Calu3 (cell line): ENCODE measurements at regions not wholly inside any gene's neighbourhood (a gene's known extent, or its start where the extent isn't known, plus 50 kb on each side); places are given as distances from the start of the nearest gene placed in this dataset.
A peak's percentile ranks its signal among the peaks of the same experiment; 100 is the strongest.
"Not testable (repeated sequence)": the region's sequence is repeated elsewhere in the genome, so short reads cannot be mapped to it uniquely, and the experiment has no call there.

ENCODE experiments used
- BruUV-seq: library from RNA; stranded (reverse); fragments of 400-500 nt; replicated peaks from 2 replicates; lab custom pipeline; 2021; lab: Mats Ljungman, UMichigan
- CTCF ChIA-PET: fragments of 300-600 bp; sonication (Branson Sonifier 250); formaldehyde crosslinking; loops from one replicate; lab custom pipeline; 2022; ENCODE audit warnings: antibody characterized with exemption; lab: Charles Lee
- DNase-seq: peaks from one replicate; pipeline ENCODE4 v3.0.0; 2022
- H3K27ac Mint-ChIP-seq: one replicate; pipeline ENCODE4 v1.8.0; 2022; ENCODE audit warnings: mixed read lengths; ENCODE audit not compliant: unreplicated experiment
- H3K27me3 Mint-ChIP-seq: one replicate; pipeline ENCODE4 v1.8.0; 2022; ENCODE audit warnings: mixed read lengths; ENCODE audit not compliant: unreplicated experiment
- H3K36me3 Mint-ChIP-seq: one replicate; pipeline ENCODE4 v1.8.0; 2022; ENCODE audit warnings: mild to moderate bottlenecking, moderate library complexity, mixed read lengths; ENCODE audit not compliant: insufficient read depth, unreplicated experiment
- H3K4me1 Mint-ChIP-seq: one replicate; pipeline ENCODE4 v1.8.0; 2022; ENCODE audit warnings: mild to moderate bottlenecking, low read depth, mixed read lengths; ENCODE audit not compliant: unreplicated experiment
- H3K4me3 Mint-ChIP-seq: one replicate; pipeline ENCODE4 v1.8.0; 2022; ENCODE audit warnings: mild to moderate bottlenecking, low read depth, moderate library complexity, mixed read lengths; ENCODE audit not compliant: unreplicated experiment
- H3K9me3 Mint-ChIP-seq: one replicate; pipeline ENCODE4 v1.8.0; 2022; ENCODE audit warnings: low read depth, mixed read lengths; ENCODE audit not compliant: unreplicated experiment
- intact Hi-C: fragments of 100-400 bp; cut with micrococcal nuclease; formaldehyde crosslinking; loops from one replicate; pipeline ENCODE4 v1.10.0; 2022; ENCODE audit not compliant: unreplicated experiment
- TF ChIP-seq, protein P1 (sequence below): fragments of 200-600 bp; IDR thresholded peaks from one replicate; pipeline ENCODE4 v1.8.0; 2022; ENCODE audit warnings: antibody characterized with exemption; ENCODE audit not compliant: unreplicated experiment

DNA sequence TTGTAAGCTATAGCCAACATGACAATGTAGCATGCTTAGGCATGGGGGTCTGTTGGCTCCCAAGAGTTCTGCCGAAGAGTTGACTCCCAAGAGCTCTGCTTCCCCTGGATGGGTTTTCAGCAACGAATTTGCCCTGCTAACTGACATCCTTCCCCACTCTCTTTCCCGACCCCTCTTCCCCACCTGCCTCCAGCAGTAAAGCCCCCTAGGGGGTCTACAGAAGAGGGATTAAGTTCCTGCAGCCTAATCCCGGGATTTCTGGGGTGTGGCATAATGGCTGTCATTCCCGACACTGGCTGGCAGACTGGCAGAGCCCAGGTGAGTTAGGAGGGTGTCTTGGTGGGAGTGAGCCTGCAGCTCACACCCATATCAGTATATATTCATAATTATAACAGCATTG is 121.0 kb upstream of the ZNF184 start:
- Mint-ChIP-seq H3K4me1 (no peaks in the 10 kb centered on the region), H3K36me3 (no peaks in the 10 kb centered on the region), H3K27me3 (no peaks in the 10 kb centered on the region), H3K9me3 (no peaks in the 10 kb centered on the region), H3K4me3 (no peak overlapping the region), H3K27ac (no peak overlapping the region)
- no peak for DNase-seq
- TF ChIP-seq, protein P1, sequence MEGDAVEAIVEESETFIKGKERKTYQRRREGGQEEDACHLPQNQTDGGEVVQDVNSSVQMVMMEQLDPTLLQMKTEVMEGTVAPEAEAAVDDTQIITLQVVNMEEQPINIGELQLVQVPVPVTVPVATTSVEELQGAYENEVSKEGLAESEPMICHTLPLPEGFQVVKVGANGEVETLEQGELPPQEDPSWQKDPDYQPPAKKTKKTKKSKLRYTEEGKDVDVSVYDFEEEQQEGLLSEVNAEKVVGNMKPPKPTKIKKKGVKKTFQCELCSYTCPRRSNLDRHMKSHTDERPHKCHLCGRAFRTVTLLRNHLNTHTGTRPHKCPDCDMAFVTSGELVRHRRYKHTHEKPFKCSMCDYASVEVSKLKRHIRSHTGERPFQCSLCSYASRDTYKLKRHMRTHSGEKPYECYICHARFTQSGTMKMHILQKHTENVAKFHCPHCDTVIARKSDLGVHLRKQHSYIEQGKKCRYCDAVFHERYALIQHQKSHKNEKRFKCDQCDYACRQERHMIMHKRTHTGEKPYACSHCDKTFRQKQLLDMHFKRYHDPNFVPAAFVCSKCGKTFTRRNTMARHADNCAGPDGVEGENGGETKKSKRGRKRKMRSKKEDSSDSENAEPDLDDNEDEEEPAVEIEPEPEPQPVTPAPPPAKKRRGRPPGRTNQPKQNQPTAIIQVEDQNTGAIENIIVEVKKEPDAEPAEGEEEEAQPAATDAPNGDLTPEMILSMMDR: no peak
- intact Hi-C loops: loop anchor here (5.0 kb wide), 2 partner anchors 47 to 73 kb away; no protein-coding TSS in a partner anchor
- BruUV-seq: no TSS peak
- CTCF ChIA-PET: interaction anchor here (1.1 kb wide), 1 partner anchor 75 kb away, joined by 3 read pairs; no protein-coding TSS in a partner anchor

DNA sequence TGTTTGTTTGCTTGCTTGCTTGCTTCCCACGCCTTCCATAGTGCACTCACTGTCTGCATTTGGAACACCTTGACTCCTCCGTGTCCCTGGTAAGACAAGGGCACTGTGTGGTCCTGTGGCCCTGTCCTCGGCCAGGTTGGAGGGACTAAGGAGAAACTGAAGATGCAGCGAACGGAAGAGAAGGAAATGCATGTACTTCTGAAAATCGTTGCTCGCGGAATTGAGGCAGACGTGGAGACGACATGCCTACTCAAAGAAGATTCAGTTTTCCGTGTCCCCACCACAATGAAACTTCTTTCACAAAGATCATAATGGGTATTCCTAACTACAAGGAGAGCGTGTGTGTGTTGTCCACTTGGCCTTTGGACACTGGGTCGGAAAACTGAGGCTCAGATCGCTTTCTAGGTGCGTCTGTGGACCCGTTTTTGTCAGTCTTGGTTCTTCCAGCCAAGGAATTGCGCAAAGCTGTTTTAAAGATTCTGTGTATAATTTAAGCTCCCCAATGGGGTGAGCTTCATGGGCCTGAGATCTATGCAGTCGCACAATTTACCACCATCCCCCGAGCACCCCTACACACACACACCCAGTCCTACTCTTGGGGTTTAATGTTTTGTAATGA is 120.4 kb upstream of the ZNF184 start:
- TF ChIP-seq, protein P1: no peak
- Mint-ChIP-seq H3K4me3 (no peak overlapping the region), H3K4me1 (no peaks in the 10 kb centered on the region), H3K27me3 (no peaks in the 10 kb centered on the region), H3K27ac (no peak overlapping the region), H3K9me3 (no peaks in the 10 kb centered on the region), H3K36me3 (no peaks in the 10 kb centered on the region)
- CTCF ChIA-PET: interaction anchor here (1.1 kb wide), 1 partner anchor 74 kb away, joined by 3 read pairs; no protein-coding TSS in a partner anchor
- intact Hi-C loops: loop anchor here (5.0 kb wide), 2 partner anchors 46 to 74 kb away; no protein-coding TSS in a partner anchor
- DNase-seq: no peak
- BruUV-seq: no TSS peak

DNA sequence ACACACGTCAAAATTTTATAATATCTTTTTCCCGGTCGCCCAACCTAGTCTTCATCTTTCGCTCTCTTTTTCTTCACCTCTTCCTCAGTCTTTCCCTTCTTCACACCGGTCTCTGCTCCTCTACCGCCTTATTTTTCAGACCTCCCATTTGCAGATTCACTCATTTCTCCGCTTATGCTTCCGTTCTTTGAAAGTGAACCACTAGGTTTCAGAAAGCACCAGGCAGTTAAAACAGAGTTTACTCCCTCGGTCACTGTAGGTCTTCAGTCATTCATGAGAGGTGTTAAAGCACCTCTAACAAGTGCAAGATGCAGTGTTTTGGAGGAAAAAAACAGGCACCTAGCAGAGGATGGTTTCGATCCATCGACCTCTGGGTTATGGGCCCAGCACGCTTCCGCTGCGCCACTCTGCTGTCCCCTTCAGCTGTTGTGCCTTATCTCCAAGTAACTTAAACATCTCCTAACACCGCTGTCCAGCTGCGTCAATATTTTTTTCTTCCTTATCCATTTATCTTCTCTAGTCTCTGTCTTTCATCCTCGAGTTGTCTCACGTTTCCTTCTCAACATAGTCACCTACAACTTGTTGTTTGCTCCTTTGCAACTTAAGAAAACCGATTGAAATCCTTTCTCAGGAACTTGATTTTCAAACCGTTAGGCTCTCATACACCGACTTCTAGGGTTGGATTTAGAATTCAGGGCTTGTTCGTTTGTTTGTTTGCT is 119.7 kb upstream of the ZNF184 start:
- intact Hi-C loops: loop anchor here (1.0 to 5.0 kb wide), 3 partner anchors 45 to 75 kb away; no protein-coding TSS in a partner anchor
- DNase-seq: peak; percentile 80
- TSS peak; percentile 99 for BruUV-seq
- no peak overlapping the region for H3K4me3 Mint-ChIP-seq
- H3K27ac Mint-ChIP-seq: no peak overlapping the region
- TF ChIP-seq, protein P1: no peak
- no peaks in the 10 kb centered on the region for H3K4me1 Mint-ChIP-seq
- H3K27me3 Mint-ChIP-seq: no peaks in the 10 kb centered on the region
- H3K36me3 Mint-ChIP-seq: no peaks in the 10 kb centered on the region
- H3K9me3 Mint-ChIP-seq: no peaks in the 10 kb centered on the region
- CTCF ChIA-PET: interaction anchor here (0.5 to 1.5 kb wide), 6 partner anchors 13 to 366 kb away, joined by 3 to 8 read pairs (median 5); no protein-coding TSS in a partner anchor

DNA sequence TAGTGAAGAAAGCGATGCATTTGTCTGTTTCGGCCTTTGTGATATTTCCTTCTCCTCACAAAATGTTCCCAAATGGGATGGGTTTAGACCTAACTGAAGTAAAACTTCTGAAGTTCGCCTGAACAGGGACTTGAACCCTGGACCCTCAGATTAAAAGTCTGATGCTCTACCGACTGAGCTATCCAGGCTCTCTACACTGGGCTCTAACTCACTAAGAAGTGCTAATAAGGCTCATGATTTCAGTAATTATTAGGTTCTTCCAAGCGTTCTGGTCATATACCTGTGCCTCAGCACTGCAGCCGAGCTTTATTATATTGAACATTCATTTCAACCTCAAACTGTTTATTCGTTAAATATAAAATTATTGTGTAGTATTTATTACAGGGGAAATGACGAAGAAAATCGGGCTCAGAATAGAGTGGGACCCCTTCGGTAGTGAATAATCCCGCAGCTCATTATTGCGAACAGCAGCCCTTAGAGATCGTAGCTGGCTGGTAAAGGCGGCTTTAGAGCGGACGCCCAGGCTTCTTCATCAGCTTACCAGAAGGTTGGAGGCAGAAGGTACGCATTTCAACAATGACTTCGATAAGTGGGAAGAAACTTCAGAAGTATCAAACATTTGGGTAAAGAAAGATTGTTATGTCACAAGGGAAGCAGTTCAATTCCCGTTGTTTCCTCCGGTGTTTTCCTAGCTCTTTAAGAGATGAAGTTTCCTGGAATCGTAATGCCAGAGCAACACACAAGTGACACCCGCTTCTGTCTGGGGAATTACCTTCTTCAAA is 119.0 kb upstream of the ZNF184 start:
- no peak overlapping the region for H3K27ac Mint-ChIP-seq
- no peaks in the 10 kb centered on the region for H3K4me1 Mint-ChIP-seq
- no peaks in the 10 kb centered on the region for H3K27me3 Mint-ChIP-seq
- intact Hi-C loops: loop anchor here (1.0 to 5.0 kb wide), 3 partner anchors 45 to 75 kb away; no protein-coding TSS in a partner anchor
- DNase-seq: peak; percentile 59
- CTCF ChIA-PET: interaction anchor here (0.5 to 1.5 kb wide), 9 partner anchors 14 to 414 kb away, joined by 3 to 8 read pairs (median 5); no protein-coding TSS in a partner anchor
- no peaks in the 10 kb centered on the region for H3K9me3 Mint-ChIP-seq
- TF ChIP-seq, protein P1: no peak
- no peak overlapping the region for H3K4me3 Mint-ChIP-seq
- no peaks in the 10 kb centered on the region for H3K36me3 Mint-ChIP-seq
- TSS peak; percentile 65 for BruUV-seq

DNA sequence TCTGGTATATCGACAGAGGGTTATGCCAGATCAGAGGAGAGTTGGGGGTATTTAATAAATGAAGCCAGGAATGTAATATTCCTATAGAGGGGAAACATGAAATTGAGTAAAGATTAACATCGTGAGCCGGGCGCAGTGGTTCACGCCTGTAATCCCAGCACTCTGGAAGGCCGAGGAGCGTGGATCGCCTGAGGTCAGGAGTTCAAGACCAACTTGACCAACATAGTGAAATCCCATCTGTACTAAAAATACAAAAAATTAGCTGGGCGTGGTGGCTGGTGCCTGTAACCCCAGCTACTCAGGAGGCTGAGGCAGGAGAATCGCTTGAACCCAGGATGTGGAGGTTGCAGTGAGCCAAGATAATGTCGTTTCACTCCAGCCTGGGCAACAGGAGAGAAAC is 112.4 kb upstream of the ZNF184 start:
- intact Hi-C loops, H3K9me3 Mint-ChIP-seq, H3K4me3 Mint-ChIP-seq, BruUV-seq, CTCF ChIA-PET, DNase-seq, H3K27ac Mint-ChIP-seq: not testable (repeated sequence)
- H3K36me3 Mint-ChIP-seq: peaks cover 16% of the 10 kb centered on the region
- peaks cover 13% of the 10 kb centered on the region for H3K27me3 Mint-ChIP-seq
- peaks cover 17% of the 10 kb centered on the region for H3K4me1 Mint-ChIP-seq
